NOMO-1 treated with DMSO at 0.1 percent for 48 hours (cell line): ENCODE measurements at regions not wholly inside any gene's neighbourhood (a gene's known extent, or its start where the extent isn't known, plus 50 kb on each side); places are given as distances from the start of the nearest gene placed in this dataset.
"Not testable (repeated sequence)": the region's sequence is repeated elsewhere in the genome, so short reads cannot be mapped to it uniquely, and the experiment has no call there.

Experiments used
- DNase-seq: peaks from one replicate; lab custom pipeline; 2025; ENCODE audit not compliant: unreplicated experiment; lab: John Stamatoyannopoulos, UW

GRCh38 chr14:98903371-98903770 is 368.6 kb downstream of the BCL11B start:
- no peak for DNase-seq

GRCh38 chr14:98904677-98905076 is 367.3 kb downstream of the BCL11B start:
- DNase-seq: no peak

DNA sequence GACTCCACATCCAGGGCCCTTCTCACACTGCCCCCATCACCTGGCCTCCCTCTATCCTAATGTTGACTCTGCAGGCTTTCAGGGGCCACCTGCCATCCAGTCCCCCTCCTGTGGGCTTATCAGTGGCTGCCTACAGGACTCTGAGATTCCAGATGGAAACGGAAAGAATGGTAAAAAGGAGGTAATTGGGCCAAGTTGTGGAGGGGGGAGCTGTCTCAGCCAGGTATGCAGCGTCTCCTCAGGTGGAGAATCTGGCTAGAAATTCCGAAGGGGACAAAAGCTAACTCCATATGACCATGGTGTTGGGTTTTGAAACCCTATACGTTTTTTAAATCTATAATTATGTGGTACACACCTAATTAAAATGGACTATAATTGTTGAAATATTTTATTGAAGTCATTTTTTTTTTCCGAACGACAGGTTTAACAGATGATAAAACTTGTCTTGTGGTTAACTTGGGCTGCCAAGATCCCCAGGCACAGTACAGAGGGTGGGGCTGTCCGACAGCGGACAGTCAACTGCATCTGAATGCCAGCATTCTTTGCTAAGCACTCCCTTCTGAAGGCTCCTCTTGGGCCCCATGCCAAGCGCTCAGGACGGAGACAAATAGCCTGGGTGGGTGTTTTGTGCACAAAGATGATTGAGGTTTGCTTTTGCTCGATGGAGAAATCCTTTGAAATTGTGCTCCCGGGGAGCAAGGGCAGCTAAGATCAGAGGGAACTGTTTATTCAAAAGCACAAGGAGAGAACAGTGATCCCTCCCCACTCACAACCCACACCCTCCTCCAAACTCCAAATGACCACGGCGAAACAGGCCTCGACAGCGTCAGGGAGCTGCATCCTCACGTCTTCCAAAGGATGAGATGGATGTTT is 365.6 kb downstream of the BCL11B start:
- no peak for DNase-seq

DNA sequence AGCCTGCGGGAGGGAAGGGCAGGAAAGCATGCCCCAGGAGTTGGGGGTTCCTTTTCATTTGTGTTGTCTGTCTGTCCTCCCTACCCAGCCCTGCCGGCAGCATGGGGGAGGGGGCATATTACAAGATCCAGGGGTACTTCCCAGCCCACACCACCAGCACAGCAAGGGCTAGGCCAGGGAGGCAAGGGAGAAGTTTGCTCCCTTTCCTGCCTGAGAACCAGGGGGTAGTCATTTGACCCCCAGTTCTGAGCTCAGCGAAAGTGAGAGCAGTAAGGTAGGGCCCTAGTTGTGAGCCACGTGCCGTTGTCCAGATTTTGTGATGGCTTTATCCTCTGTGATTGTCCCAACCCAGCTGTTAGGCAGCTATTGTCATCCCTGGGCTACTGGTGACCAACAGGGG is 364.7 kb downstream of the BCL11B start:
- no peak for DNase-seq

DNA sequence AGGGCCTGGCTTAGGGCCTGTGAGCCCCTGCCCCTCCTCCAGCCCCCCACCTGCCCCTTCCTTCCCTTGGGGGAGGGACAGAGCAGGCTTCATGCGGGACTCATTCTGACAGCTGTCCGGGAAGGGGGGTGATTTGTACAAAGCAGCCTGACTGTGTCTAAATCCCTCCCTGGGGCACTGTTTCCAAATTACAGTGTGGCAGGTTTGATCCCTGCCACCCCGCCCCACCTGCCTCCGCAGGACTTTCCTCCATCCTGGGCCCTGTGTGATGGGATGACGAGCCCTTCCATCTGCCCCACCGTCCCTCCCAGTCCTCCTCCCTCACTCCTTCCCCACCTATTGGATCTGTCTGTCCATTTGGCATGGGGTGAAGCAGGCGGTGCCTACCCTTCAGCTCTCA is 363.9 kb downstream of the BCL11B start:
- DNase-seq: no peak

DNA sequence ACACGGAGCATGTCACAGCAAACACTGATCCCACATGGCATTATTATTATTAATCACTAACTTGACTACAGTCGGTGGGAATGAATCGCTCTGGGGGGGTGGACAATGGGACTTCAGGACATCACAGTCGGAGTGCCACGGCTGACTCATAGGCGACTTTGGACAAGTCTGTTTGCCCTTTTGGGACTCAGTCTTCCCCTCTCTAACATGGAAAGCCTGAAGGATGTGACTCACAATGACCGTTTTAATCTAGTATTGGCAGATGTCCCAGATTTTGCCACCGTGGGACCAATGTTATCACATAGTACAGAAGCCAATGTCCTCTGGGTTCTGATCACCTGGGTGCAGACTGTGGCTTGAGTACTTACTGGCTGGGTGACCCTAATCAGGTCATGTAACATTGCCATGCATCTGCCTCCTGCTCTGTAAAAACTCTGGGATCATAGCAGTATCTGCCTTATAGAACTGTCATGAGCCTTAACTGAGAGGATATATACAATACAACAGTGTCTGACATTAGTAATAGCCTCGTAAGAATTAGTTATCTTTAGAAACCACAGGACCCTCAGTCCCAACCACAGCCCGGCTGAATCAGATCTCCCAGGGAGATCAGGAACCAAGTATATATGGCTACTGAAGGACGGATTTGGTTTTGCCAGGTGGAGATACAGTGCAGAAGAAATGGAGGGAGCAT is 362.6 kb downstream of the BCL11B start:
- no peak for DNase-seq

GRCh38 chr14:98910061-98910460 is 361.9 kb downstream of the BCL11B start:
- DNase-seq: no peak

- no peak for DNase-seq
Measured at GRCh38 chr14:98912655-98913054, 359.3 kb downstream of the BCL11B start.

DNA sequence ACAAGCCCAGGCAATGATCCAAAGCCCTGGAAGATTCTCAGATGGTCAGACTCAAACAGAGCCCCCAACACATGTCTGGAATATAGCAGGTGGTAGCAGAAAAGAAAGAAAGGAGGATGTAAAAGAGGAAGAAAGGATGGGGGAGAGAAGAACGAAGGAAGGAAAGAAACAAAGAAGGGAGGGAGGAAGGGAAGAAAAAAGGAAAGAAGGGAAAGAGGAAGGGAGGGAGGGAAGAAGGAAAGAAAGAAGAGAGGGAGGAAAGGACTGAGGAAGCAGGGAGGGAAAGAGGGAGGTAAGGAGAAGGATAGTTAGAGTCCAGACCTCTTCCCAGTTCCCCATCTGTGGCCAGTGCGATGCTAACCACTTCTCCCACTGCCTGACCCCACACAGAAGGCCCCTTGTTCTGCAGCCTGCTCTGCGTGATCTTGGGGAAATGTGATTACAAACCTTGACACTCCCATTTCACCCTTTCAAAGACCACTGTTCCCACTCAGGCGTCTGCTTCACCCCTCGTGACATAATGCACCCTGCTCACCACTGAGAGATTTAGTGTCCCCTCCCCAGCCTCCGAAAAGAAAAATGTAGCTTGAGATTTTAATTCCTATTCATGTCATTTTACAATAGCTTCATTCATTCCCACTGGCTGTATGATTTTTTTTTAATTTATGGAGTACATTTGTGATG is 357.9 kb downstream of the BCL11B start:
- DNase-seq: no peak

DNA sequence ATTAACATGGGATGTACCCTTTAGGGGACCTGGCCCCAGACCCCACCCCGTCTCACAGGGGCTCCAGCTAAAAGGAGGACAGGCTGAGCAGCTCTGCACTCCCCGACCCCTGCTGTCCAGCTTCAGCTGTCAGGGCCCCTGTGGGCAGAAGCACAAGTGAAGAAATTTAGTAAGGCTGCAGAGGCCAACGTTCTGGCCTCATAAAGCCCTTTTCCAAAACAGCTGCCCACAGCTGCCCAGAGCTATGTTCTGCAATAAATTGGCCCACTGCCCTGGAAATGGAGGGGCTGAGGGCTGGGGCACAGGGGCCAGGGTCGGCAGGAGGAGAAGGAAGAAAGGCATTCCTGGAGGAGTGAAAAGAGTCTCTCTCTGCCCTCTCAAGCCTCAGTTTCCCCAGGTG is 357.1 kb downstream of the BCL11B start:
- no peak for DNase-seq

DNA sequence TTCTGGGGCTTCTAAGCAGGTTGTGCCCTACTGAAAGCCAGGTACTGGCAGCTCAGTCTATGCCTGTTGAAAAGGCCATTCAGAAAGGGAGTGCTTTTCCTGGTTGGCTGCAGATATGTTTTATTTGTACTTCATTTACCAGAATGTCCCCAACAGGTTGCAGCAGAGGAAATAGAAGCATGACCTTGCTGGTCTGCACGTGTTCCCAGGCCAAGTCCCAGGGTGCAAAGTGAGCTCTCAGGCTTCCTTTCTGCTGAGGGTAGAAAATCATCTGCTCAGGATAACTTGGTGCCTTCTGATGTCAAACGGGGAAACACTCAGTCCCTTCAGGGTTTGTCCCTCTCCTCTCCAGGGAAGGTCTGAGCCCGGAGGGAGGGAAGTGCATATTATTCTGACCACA is 356.4 kb downstream of the BCL11B start:
- no peak for DNase-seq

- DNase-seq: no peak
Measured at GRCh38 chr14:98916036-98916435, 356.0 kb downstream of the BCL11B start.

DNA sequence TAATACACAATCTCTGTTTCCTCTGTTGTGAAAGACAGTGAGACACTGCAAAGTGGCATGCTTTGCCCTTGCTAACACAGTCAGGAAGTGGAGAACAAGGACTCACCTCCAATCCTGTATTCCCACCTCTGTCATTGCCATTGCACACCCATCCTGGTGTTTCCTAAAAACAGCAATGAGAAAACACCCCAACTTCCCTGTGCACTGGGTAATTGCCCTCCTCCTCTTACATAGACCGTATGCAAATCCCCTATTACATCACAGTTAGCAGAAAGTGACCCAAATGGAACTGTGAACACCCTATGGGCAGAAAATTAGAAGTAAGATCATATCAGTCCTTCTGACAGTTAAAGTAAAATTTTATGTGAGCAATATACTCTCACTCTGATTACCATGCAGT is 355.5 kb downstream of the BCL11B start:
- DNase-seq: no peak

GRCh38 chr14:98919434-98919833 is 352.6 kb downstream of the BCL11B start:
- DNase-seq: no peak

DNA sequence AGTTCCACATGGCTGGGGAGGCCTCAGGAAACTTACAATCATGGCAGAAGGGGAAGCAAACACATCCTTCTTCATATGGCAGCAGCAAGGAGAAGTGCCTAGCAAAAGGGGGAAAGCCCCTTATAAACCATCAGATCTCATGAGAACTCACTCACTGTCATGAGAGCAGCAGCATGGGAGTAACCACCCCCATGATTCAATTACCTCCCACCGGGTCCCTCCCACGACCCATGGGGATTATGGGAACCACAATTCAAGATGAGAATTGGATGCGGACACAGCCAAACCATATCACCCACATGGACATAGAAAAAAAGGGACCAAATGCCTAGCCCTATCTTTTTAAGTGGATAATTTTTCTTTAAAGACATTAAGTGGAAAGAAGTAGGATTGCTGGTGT is 350.7 kb downstream of the BCL11B start:
- DNase-seq: not testable (repeated sequence)

GRCh38 chr14:98923596-98923995 is 348.4 kb downstream of the BCL11B start:
- no peak for DNase-seq

GRCh38 chr14:98924046-98924445 is 348.0 kb downstream of the BCL11B start:
- DNase-seq: no peak

- no peak for DNase-seq
Measured at GRCh38 chr14:98925354-98926040, 346.5 kb downstream of the BCL11B start.

- DNase-seq: no peak
Measured at GRCh38 chr14:98926146-98926545, 345.9 kb downstream of the BCL11B start.

GRCh38 chr14:98926801-98927200 is 345.2 kb downstream of the BCL11B start:
- no peak for DNase-seq

GRCh38 chr14:98927986-98928385 is 344.0 kb downstream of the BCL11B start:
- DNase-seq: no peak
